ENCODE measurements at regions not wholly inside any gene's neighbourhood (a gene's known extent, or its start where the extent isn't known, plus 50 kb on each side); places are given as distances from the start of the nearest gene placed in this dataset.

- H3K79me2 ChIP-seq (replicated peaks; ENCODE audit: insufficient read depth, low read length), result no peaks in the 10 kb centered on the region
- no peak overlapping the region for H3K9ac ChIP-seq (ENCODE audit: low read length)
- H3F3A ChIP-seq (ENCODE audit: insufficient read depth, low read length, poor library complexity, severe bottlenecking), result no peaks in the 10 kb centered on the region
- H3K27ac ChIP-seq (ENCODE audit: low read length), result no peak overlapping the region
- no peaks in the 10 kb centered on the region for H3K27me3 ChIP-seq (ENCODE audit: insufficient read depth, low read depth, low read length)
- no peak overlapping the region for H3K4me2 ChIP-seq (ENCODE audit: low read length)
- H3K9me2 ChIP-seq (ENCODE audit: insufficient read depth, low read length), result no peaks in the 10 kb centered on the region
- TF ChIP-seq, protein P1, sequence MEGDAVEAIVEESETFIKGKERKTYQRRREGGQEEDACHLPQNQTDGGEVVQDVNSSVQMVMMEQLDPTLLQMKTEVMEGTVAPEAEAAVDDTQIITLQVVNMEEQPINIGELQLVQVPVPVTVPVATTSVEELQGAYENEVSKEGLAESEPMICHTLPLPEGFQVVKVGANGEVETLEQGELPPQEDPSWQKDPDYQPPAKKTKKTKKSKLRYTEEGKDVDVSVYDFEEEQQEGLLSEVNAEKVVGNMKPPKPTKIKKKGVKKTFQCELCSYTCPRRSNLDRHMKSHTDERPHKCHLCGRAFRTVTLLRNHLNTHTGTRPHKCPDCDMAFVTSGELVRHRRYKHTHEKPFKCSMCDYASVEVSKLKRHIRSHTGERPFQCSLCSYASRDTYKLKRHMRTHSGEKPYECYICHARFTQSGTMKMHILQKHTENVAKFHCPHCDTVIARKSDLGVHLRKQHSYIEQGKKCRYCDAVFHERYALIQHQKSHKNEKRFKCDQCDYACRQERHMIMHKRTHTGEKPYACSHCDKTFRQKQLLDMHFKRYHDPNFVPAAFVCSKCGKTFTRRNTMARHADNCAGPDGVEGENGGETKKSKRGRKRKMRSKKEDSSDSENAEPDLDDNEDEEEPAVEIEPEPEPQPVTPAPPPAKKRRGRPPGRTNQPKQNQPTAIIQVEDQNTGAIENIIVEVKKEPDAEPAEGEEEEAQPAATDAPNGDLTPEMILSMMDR (IDR thresholded peaks at IDR 0.05; ENCODE audit: poor library complexity, severe bottlenecking), result no peak
- no peak for TF ChIP-seq POLR2AphosphoS5 (IDR thresholded peaks at IDR 0.05)
- no peak for TF ChIP-seq RAD21 (conservative IDR thresholded peaks at IDR 0.05)
- TF ChIP-seq EP300 (conservative IDR thresholded peaks at IDR 0.05; ENCODE audit: poor library complexity, severe bottlenecking), result no peak
- TF ChIP-seq TAF1 (IDR thresholded peaks at IDR 0.05; ENCODE audit: low read depth), result no peak
- no peak for TF ChIP-seq MXI1 (conservative IDR thresholded peaks at IDR 0.05; ENCODE audit: poor library complexity, severe bottlenecking)
- TF ChIP-seq, protein P2, sequence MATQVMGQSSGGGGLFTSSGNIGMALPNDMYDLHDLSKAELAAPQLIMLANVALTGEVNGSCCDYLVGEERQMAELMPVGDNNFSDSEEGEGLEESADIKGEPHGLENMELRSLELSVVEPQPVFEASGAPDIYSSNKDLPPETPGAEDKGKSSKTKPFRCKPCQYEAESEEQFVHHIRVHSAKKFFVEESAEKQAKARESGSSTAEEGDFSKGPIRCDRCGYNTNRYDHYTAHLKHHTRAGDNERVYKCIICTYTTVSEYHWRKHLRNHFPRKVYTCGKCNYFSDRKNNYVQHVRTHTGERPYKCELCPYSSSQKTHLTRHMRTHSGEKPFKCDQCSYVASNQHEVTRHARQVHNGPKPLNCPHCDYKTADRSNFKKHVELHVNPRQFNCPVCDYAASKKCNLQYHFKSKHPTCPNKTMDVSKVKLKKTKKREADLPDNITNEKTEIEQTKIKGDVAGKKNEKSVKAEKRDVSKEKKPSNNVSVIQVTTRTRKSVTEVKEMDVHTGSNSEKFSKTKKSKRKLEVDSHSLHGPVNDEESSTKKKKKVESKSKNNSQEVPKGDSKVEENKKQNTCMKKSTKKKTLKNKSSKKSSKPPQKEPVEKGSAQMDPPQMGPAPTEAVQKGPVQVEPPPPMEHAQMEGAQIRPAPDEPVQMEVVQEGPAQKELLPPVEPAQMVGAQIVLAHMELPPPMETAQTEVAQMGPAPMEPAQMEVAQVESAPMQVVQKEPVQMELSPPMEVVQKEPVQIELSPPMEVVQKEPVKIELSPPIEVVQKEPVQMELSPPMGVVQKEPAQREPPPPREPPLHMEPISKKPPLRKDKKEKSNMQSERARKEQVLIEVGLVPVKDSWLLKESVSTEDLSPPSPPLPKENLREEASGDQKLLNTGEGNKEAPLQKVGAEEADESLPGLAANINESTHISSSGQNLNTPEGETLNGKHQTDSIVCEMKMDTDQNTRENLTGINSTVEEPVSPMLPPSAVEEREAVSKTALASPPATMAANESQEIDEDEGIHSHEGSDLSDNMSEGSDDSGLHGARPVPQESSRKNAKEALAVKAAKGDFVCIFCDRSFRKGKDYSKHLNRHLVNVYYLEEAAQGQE (IDR thresholded peaks at IDR 0.05; ENCODE audit: borderline replicate concordance), result no peak
- no peak for TF ChIP-seq EZH2 (IDR thresholded peaks at IDR 0.05; ENCODE audit: borderline replicate concordance, insufficient read depth, low read length, poor library complexity, severe bottlenecking)
- TF ChIP-seq SMC3 (conservative IDR thresholded peaks at IDR 0.05; ENCODE audit: poor library complexity), result no peak
- H3K9me3 ChIP-seq (ENCODE audit: low read length), result no peaks in the 10 kb centered on the region
- no peak overlapping the region for H2AFZ ChIP-seq (ENCODE audit: low read depth, low read length)
- no peaks in the 10 kb centered on the region for H4K20me1 ChIP-seq (ENCODE audit: insufficient read depth)
- no peak overlapping the region for H3K4me3 ChIP-seq (ENCODE audit: low read length)
- no peaks in the 10 kb centered on the region for H3K36me3 ChIP-seq (ENCODE audit: insufficient read depth, low read length)
Observed at GRCh38 chr18:65568866-65569265, 181.9 kb upstream of the CDH7 start.

GRCh38 chr18:65567372-65567771, 183.4 kb upstream of the CDH7 start:
- no peak overlapping the region for H3K4me3 ChIP-seq (ENCODE audit: low read length)

More at GRCh38 chr18:65567372-65567771, 183.4 kb upstream of the CDH7 start:
- H3K79me2 ChIP-seq (replicated peaks; ENCODE audit: insufficient read depth, low read length), result no peaks in the 10 kb centered on the region
- no peak overlapping the region for H2AFZ ChIP-seq (ENCODE audit: low read depth, low read length)
- H3F3A ChIP-seq (ENCODE audit: insufficient read depth, low read length, poor library complexity, severe bottlenecking), result no peaks in the 10 kb centered on the region
- H3K27ac ChIP-seq (ENCODE audit: low read length), result no peak overlapping the region
- no peaks in the 10 kb centered on the region for H4K20me1 ChIP-seq (ENCODE audit: insufficient read depth)
- H3K9me2 ChIP-seq (ENCODE audit: insufficient read depth, low read length), result no peaks in the 10 kb centered on the region
- no peaks in the 10 kb centered on the region for H3K9me3 ChIP-seq (ENCODE audit: low read length)
- TF ChIP-seq, protein P1 (IDR thresholded peaks at IDR 0.05; ENCODE audit: poor library complexity, severe bottlenecking), result peak; percentile 59
- no peak for TF ChIP-seq MXI1 (conservative IDR thresholded peaks at IDR 0.05; ENCODE audit: poor library complexity, severe bottlenecking)
- TF ChIP-seq EP300 (conservative IDR thresholded peaks at IDR 0.05; ENCODE audit: poor library complexity, severe bottlenecking), result no peak
- TF ChIP-seq SMC3 (conservative IDR thresholded peaks at IDR 0.05; ENCODE audit: poor library complexity), result peak; percentile 59
- peak; percentile 66 for TF ChIP-seq RAD21 (conservative IDR thresholded peaks at IDR 0.05)
- H3K36me3 ChIP-seq (ENCODE audit: insufficient read depth, low read length), result no peaks in the 10 kb centered on the region
- no peak overlapping the region for H3K9ac ChIP-seq (ENCODE audit: low read length)
- H3K27me3 ChIP-seq (ENCODE audit: insufficient read depth, low read depth, low read length), result no peaks in the 10 kb centered on the region
- H3K4me2 ChIP-seq (ENCODE audit: low read length), result no peak overlapping the region

All from neural cell (in vitro differentiated cells).